ENCODE measurements at regions not wholly inside any gene's neighbourhood (a gene's known extent, or its start where the extent isn't known, plus 50 kb on each side); places are given as distances from the start of the nearest gene placed in this dataset.

- no peak for DNase-seq (ENCODE audit: extremely low spot score)
- Histone ChIP-seq H3K27ac (ENCODE audit: low read depth) (no peak overlapping the region), H3K4me1 (ENCODE audit: insufficient read depth) (peaks cover 2% of the 10 kb centered on the region), H3K4me3 (ENCODE audit: low read depth, low read length) (no peak overlapping the region), H3K36me3 (ENCODE audit: insufficient read depth) (no peaks in the 10 kb centered on the region)
- WGBS: 65% methylated on average over 8 of the region's 8 CpGs
These were observed 190.1 kb upstream of the GLI2 start for GRCh38 chr2:120545521-120546047.

- no peak for DNase-seq (ENCODE audit: extremely low spot score)
- H3K27ac ChIP-seq (ENCODE audit: low read depth): no peak overlapping the region
- no peak overlapping the region for H3K4me3 ChIP-seq (ENCODE audit: low read depth, low read length)
- H3K36me3 ChIP-seq (ENCODE audit: insufficient read depth): no peaks in the 10 kb centered on the region
- no peaks in the 10 kb centered on the region for H3K4me1 ChIP-seq (ENCODE audit: insufficient read depth)
- WGBS: 56% methylated on average over 27 of the region's 27 CpGs
These were observed 189.4 kb upstream of the GLI2 start for GRCh38 chr2:120546048-120546864.

- no peak overlapping the region for H3K4me3 ChIP-seq (ENCODE audit: low read depth, low read length)
- H3K4me1 ChIP-seq (ENCODE audit: insufficient read depth): no peaks in the 10 kb centered on the region
These were observed 188.7 kb upstream of the GLI2 start for GRCh38 chr2:120546865-120547390.

GRCh38 chr2:120547662-120548061, 188.0 kb upstream of the GLI2 start:
- no peak for DNase-seq (ENCODE audit: extremely low spot score)
- Histone ChIP-seq H3K27ac (ENCODE audit: low read depth) (no peak overlapping the region), H3K36me3 (ENCODE audit: insufficient read depth) (no peaks in the 10 kb centered on the region), H3K4me3 (ENCODE audit: low read depth, low read length) (no peak overlapping the region), H3K4me1 (ENCODE audit: insufficient read depth) (no peaks in the 10 kb centered on the region)
- WGBS: 98% methylated on average over 1 of the region's 1 CpG

More at GRCh38 chr2:120546865-120547390, 188.7 kb upstream of the GLI2 start:
- DNase-seq (ENCODE audit: extremely low spot score): no peak
- Histone ChIP-seq H3K27ac (ENCODE audit: low read depth) (no peak overlapping the region), H3K36me3 (ENCODE audit: insufficient read depth) (no peaks in the 10 kb centered on the region)
- 91% methylated on average over 7 of the region's 7 CpGs for WGBS

GRCh38 chr2:120548627-120549608, 186.8 kb upstream of the GLI2 start:
- H3K4me1 ChIP-seq (ENCODE audit: insufficient read depth): no peaks in the 10 kb centered on the region
- WGBS: 86% methylated on average over 16 of the region's 16 CpGs
- no peaks in the 10 kb centered on the region for H3K36me3 ChIP-seq (ENCODE audit: insufficient read depth)
- H3K27ac ChIP-seq (ENCODE audit: low read depth): no peak overlapping the region
- H3K4me3 ChIP-seq (ENCODE audit: low read depth, low read length): no peak overlapping the region
- no peak for DNase-seq (ENCODE audit: extremely low spot score)

GRCh38 chr2:120549841-120550240, 185.8 kb upstream of the GLI2 start:
- no peaks in the 10 kb centered on the region for H3K4me1 ChIP-seq (ENCODE audit: insufficient read depth)
- 85% methylated on average over 6 of the region's 6 CpGs for WGBS

GRCh38 chr2:120550282-120550681, 185.4 kb upstream of the GLI2 start:
- no peak overlapping the region for H3K4me3 ChIP-seq (ENCODE audit: low read depth, low read length)
- H3K4me1 ChIP-seq (ENCODE audit: insufficient read depth): no peaks in the 10 kb centered on the region
- WGBS: 47% methylated on average over 4 of the region's 4 CpGs
- H3K27ac ChIP-seq (ENCODE audit: low read depth): no peak overlapping the region
- no peaks in the 10 kb centered on the region for H3K36me3 ChIP-seq (ENCODE audit: insufficient read depth)
- DNase-seq (ENCODE audit: extremely low spot score): no peak

More at GRCh38 chr2:120549841-120550240, 185.8 kb upstream of the GLI2 start:
- H3K36me3 ChIP-seq (ENCODE audit: insufficient read depth): no peaks in the 10 kb centered on the region
- H3K27ac ChIP-seq (ENCODE audit: low read depth): no peak overlapping the region
- DNase-seq (ENCODE audit: extremely low spot score): no peak
- H3K4me3 ChIP-seq (ENCODE audit: low read depth, low read length): no peak overlapping the region

- no peak overlapping the region for H3K27ac ChIP-seq (ENCODE audit: low read depth)
- no peak for DNase-seq (ENCODE audit: extremely low spot score)
- no peaks in the 10 kb centered on the region for H3K36me3 ChIP-seq (ENCODE audit: insufficient read depth)
- no peaks in the 10 kb centered on the region for H3K4me1 ChIP-seq (ENCODE audit: insufficient read depth)
- WGBS: 59% methylated on average over 2 of the region's 2 CpGs
- no peak overlapping the region for H3K4me3 ChIP-seq (ENCODE audit: low read depth, low read length)
These were observed 184.7 kb upstream of the GLI2 start for GRCh38 chr2:120550893-120551446.

- Histone ChIP-seq H3K4me3 (ENCODE audit: low read depth, low read length) (no peak overlapping the region), H3K4me1 (ENCODE audit: insufficient read depth) (no peaks in the 10 kb centered on the region), H3K27ac (ENCODE audit: low read depth) (no peak overlapping the region), H3K36me3 (ENCODE audit: insufficient read depth) (no peaks in the 10 kb centered on the region)
- 45% methylated on average over 3 of the region's 3 CpGs for WGBS
- DNase-seq (ENCODE audit: extremely low spot score): no peak
These were observed 184.1 kb upstream of the GLI2 start for GRCh38 chr2:120551522-120551921.

- no peak for DNase-seq (ENCODE audit: extremely low spot score)
- no peaks in the 10 kb centered on the region for H3K4me1 ChIP-seq (ENCODE audit: insufficient read depth)
- H3K36me3 ChIP-seq (ENCODE audit: insufficient read depth): no peaks in the 10 kb centered on the region
- no peak overlapping the region for H3K4me3 ChIP-seq (ENCODE audit: low read depth, low read length)
- 84% methylated on average over 11 of the region's 11 CpGs for WGBS
- H3K27ac ChIP-seq (ENCODE audit: low read depth): no peak overlapping the region
These were observed 183.6 kb upstream of the GLI2 start for GRCh38 chr2:120552079-120552478.

GRCh38 chr2:120552800-120553481, 182.7 kb upstream of the GLI2 start:
- Histone ChIP-seq H3K36me3 (ENCODE audit: insufficient read depth) (no peaks in the 10 kb centered on the region), H3K4me1 (ENCODE audit: insufficient read depth) (no peaks in the 10 kb centered on the region), H3K27ac (ENCODE audit: low read depth) (no peak overlapping the region), H3K4me3 (ENCODE audit: low read depth, low read length) (no peak overlapping the region)
- 17% methylated on average over 24 of the region's 24 CpGs for WGBS
- DNase-seq (ENCODE audit: extremely low spot score): no peak

GRCh38 chr2:120554625-120555032, 181.0 kb upstream of the GLI2 start:
- H3K4me1 ChIP-seq (ENCODE audit: insufficient read depth): no peaks in the 10 kb centered on the region
- no peak overlapping the region for H3K27ac ChIP-seq (ENCODE audit: low read depth)
- H3K36me3 ChIP-seq (ENCODE audit: insufficient read depth): no peaks in the 10 kb centered on the region
- no peak overlapping the region for H3K4me3 ChIP-seq (ENCODE audit: low read depth, low read length)
- no peak for DNase-seq (ENCODE audit: extremely low spot score)

- DNase-seq (ENCODE audit: extremely low spot score): no peak
- WGBS: 88% methylated on average over 4 of the region's 4 CpGs
These were observed 180.6 kb upstream of the GLI2 start for GRCh38 chr2:120555092-120555491.

More at GRCh38 chr2:120555092-120555491, 180.6 kb upstream of the GLI2 start:
- Histone ChIP-seq H3K4me1 (ENCODE audit: insufficient read depth) (no peaks in the 10 kb centered on the region), H3K4me3 (ENCODE audit: low read depth, low read length) (no peak overlapping the region), H3K27ac (ENCODE audit: low read depth) (no peak overlapping the region), H3K36me3 (ENCODE audit: insufficient read depth) (no peaks in the 10 kb centered on the region)

Measured in urinary bladder (tissue), 3 donors.